ENCODE measurements at regions not wholly inside any gene's neighbourhood (a gene's known extent, or its start where the extent isn't known, plus 50 kb on each side); places are given as distances from the start of the nearest gene placed in this dataset.
"Not testable (repeated sequence)": the region's sequence is repeated elsewhere in the genome, so short reads cannot be mapped to it uniquely, and the experiment has no call there.

DNA sequence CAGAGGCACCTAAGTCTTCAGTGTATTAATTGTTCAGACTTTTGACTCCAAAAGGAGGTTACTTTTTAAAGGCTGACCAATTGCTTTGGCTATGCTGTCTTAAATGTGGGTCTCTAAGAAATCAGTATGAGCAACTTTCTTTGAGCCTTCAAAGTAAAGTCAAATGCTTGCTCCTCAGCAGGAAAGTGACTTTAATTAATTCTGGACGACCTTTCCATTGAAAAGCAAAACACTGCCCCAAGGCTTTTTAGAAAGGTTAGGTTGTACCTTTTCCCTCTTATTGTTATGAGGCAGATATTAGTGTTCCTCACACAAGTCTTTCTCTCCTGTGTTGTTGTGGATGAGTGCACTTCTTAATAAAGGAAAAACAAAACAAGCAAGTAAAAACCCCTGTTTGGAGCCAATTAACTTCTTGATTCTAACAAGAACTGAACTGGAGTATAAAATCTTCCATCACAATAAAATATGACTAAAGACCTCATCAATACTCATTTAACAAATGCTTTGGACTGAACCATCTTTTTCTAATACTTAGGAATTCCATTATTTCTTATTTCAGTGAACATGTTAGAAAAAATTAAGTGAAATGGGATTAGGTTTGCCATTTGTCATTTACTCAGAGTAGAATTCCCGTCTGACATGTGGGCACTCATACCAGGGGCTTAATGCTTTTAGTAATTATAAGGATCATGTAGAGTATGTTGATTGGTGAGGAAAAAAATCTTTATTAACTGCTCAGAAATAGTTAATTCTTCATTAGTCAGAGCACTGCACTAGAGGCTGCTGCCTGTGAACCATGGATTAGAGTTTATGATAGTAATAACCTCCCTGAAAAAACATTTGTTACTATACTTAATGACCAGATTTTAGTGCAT, 159.1 kb upstream of the ZNF608 start:
- no peak for DNase-seq

DNA sequence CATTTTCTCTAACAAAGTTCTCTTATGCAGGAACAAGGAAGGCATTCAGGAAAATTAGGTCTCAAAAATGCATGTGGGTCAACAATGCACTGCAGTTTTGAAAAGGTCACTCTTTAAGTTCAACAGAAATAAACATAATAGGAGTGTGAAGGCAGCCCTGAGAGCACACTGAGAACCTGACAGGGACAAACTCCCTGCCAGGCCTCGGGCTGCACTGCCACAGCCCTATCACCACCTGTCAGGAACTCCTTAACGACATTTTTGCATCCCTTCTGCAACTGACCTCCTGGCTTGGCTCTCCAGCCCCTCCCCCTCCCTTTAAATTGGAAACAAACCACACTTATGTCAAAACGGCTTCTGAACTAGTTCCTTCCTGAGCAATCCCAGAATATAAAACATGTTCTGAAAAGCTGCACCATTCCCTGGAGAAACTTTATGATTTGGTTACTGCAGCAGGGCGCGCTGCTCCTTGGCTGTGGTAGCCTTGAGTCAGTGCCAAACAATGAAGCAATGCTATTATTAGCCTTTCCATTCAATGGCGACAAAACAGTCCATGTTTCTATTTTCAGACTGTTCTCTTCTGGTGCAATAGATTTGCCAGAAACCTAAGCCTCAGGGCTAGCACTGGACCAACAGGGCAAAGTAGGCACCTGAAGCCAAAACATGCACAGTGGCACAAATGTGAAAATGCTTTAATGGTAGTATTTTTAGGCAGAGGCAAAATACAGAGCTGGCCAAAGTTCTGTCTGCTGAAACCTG, 160.1 kb upstream of the ZNF608 start:
- DNase-seq: no peak

DNA sequence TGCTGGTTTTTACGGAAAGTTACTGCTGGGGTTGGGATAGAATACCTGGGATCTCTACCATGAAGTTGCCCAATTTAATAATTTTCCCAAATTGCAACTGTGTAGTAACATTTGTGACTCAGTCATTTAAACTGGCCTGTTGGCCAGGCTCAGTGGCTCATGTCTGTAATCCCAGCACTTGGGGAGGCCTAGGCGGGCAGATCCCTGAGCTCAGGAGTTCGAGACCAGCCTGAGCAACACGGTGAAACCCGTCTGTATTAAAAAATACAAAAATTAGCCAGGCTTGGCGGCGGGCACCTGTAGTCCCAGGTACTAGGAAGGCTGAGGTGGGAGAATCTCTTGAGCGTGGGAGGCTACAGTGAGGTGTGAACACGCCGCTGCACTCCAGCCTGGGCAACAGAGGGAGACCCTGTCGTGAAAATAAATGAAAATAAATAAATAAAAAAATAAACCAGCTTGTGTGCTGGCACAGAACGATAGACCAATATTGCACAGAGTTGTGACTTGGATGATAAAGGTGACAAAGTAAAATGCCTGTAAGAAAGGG, 160.7 kb upstream of the ZNF608 start:
- no peak for DNase-seq

DNA sequence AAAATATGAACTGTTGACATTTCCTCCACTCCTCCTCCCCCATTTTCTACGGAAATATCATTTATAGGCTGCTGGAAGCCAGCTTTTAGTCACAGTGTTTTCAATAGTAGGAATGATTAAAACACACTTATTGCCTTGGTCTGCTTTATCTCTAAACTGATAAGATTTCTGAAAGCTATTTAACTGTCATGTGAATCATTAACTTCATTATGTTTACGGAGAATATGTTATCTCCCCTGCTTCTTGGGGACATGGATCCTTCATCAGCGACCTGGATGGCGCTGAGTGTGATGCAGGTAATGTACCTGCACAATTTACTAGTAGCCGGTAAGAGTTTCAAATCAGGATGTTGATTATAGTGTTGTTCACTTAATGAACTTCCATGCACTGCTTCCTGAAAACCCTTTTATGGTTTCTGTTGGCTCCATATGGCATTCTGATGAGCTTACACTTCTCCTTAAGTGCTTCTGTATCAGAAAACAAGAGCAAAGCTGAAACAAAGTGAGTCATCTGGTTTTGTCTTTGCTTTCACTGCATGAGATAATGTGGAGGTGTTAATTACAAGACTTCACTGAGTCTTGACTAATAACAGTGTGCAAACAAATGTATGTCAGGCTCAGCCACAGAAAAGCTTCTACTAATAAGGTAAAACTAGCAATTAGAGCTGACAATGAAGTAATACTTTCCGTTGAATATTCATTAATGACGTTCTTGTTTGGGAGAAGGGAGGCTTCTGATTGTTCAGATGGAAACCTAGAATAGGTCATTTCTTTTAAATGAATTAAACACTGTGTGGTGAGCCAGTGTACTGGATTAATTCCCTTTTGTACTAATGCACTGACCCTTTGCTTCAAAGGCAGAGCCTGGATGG, 162.4 kb upstream of the ZNF608 start:
- no peak for DNase-seq

DNA sequence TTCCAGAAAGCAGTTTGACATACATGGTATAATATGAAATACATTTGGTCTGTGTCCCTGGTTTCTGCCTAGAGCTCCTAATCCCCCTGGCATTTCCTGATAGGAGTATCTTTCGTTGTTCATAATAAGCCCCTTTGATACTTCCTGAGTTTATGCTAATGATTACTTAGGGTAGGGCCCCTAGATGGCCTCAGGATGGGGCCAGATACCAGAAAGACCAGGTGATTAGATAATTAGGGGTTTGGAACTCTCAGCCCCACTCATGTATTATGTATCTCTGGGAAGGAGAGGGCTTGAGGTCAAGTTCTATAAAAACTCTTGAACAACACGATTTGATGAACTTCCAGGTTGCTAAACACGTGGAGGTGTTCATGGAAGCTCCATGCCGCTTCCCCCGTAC, 163.3 kb upstream of the ZNF608 start:
- DNase-seq: no peak

DNA sequence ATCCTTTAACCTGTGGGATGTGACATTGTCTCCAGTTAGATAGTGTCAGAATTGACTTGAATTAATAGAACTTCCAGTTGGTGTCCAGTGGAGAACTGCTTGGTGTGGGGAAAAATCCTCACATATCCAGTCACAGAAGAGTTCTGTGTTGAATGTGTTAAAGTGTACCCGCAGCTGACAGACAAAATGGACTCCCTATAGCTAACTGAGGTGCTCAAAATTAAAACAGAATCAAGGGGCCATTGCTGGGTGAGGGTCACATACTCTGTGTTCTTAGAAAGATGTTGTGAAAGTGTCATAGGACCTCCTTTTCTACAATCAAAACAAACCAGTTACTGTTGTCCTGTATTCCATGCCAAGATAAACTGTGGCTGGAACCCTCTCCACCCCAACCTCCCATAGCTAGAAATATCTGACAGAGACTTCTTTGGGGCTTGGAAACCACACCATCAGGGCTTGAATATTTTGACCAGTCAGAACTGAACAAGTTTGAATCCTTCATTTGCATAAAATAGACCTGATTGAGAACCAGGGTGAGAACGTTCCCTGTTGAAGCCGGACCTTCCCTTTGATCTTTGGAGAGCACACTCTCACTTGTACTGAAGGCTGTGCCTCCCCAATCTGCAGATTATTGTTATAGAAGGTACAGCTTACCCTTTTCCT, 164.0 kb upstream of the ZNF608 start:
- DNase-seq: no peak

DNA sequence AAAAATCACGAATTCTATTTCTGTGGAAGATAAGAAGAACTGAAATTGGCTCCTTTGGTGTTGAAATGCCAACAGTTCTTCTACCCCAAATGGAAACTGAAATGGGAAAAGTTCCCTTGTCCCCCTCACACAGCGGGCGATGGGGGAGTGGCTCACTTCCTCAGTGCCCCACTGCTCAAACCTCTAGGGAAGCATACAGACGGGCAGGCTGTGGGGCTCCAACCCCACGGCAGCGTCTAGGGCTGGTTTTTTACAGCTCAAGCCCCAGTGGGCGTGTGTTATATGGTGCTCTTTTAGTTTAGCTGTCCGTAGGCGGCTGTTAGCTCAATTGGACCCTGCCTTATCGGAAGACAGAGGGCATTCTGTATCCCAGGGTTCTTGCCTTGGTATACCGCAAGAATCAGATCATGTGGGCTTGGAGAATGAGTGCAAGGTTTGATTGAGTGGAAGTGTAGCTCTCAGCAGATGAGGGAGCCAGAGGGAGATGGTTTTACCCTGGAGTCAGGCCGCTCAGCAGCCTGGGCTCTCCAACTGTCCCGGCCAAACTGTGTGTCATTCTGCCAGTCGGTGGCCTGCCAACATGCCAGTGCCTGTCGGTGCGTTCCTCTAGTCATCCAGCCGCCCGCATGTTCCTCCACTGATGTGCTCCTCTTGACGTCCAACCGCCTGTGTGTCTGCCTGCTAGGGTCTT, 166.3 kb upstream of the ZNF608 start:
- DNase-seq: no peak

DNA sequence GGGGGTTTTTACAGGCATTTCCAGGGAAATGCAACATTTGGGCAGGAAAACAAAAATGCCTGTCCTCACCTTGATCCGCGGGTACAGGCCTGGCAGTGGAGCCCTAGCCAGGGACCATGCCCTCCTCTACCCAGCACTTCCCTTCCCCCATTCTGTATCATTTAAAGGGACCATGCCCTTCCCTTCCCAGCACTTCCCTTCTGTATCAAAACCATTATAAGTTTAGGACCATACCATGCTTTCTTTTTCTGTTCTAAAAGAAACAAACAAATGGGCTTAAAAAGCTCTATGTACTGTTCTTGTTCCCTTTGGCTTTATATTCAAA, 166.9 kb upstream of the ZNF608 start:
- no peak for DNase-seq

DNA sequence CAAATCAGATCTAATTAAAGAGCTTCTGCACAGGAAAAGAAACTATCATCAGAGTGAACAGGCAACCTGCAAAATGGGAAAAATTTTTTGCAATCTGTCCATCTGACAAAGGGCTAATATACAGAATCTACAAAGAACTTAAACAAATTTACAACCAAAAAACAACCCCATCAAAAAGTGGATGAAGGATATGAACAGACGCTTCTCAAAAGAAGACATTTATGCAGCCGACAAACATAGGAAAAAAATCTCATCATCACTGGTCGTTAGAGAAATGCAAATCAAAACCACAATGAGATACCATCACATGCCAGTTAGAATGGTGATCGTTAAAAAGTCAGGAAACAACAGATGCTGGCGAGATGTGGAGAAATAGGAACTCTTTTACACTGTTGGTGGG, 169.9 kb upstream of the ZNF608 start:
- not testable (repeated sequence) for DNase-seq

DNA sequence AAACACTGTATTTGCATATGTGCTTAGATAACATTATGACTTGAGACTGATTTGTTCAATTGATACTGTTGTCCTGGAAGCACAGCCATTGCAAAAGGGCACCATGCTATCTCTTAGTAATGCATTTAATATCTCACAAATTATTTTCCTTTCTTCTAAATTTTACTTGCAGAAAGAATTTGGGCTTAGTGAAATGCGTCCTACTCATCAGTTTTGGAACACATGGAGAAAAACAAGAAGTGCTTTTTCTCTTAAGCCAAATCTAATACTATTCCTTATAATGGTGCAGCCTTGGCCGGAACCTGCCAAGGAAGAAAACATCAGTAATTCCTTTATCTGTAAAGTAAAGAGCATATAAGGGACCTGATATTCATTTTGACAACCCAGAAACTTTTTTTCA, 172.2 kb upstream of the ZNF608 start:
- DNase-seq: no peak

DNA sequence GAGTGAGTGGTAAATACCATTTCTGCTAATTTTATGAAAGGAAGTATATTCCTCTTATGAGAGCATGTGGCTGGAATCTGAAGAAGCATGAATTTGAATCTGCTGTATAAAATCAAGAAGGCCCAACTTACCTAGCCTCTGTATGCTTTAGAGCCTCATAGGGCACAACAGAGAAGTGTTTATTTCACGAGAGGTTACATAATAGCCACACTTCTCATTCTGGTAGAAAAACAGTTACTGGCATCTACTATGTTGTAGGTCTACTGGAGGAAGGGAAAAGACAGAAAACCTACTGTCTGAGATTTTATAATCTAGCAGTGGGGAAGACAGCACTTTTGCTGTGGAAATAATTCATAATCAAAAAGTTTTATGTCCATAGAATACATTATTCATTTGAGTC, 172.6 kb upstream of the ZNF608 start:
- no peak for DNase-seq

DNA sequence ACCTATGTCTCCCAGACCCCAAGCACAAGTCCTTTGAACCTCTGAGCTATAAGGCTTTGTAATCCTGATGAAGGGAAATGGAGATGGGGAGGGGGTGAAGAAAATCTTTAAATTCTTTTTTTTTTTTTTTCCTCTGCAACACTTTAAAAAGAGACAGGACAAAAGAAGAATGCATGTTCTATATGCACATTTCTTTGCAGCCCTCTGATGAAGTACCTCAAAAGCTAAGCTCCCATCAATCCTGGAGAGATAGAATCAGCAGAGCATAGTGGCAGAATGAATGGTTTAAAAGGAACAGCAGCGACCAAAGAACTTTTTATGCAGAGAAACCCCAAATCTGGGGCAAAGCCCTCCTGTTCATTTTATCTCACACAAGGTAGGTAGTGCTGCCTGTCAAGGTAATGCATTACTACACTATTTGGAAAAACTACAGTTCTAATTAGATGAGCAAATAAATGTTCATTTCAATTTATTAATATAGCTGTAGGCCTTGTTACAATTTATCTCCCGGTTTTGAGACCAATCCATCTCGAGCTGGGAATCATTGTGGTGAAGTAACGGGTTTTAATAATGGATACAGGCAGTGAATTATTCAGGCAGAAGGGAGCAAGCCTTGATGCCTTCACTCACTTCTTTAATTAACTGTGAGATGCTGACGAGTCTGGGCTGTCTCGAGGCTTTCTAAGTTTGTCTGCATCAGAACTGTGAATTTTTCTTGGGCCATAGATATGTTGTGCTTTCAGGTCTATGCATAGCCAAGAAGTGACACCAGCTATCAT, 173.5 kb upstream of the ZNF608 start:
- DNase-seq: no peak

DNA sequence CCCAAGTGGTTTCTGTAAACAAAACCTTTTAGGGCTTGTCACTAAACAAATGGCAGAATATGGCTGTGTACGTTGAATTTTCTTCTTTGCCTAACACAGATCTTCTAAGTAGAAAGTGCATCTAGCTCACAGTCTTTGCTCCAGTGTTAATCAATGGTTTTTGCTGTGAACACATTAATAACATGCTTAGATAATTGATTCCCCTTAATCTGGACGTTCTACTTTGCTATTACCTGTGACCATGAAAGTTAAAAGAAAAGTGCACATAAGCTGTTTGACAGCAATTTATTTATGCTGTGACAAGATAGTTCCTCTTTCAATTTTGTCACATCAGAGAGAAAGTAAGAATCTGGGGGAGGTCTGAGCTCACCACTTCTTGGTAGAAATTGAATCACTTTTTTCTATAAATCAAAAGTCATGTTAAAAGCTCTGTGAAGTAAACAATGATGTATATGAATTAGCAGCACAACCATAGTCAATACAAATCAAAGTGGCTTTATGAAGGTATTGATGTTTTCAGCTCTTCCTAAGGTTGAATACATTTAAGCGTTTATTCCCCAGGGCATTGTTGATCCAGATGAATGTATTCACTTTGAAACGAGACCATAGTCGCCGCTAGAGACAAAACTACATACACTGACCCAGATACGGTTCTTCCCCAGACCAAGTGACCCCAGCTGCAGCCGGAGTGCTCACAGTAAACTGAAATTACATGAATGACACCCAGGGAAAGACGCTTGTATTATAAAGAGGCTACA, 174.6 kb upstream of the ZNF608 start:
- no peak for DNase-seq

DNA sequence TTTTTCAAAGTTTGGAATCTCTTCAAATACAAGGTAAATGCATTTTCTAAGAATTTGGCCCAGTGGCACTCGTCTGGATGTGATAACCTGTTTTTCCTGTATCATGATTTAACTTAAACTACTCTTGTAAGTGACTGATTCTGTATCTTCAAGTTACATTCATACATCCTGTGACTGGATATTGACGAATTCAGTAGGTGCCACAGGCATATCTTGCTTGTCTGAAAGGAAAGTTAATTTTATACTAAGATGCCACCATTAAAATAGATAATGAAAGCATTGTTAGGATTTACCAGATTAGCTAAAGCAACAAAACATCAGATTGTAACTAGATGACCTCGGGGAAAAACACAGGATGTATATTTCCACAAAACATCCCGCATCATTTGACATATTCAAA, 175.3 kb upstream of the ZNF608 start:
- DNase-seq: no peak

DNA sequence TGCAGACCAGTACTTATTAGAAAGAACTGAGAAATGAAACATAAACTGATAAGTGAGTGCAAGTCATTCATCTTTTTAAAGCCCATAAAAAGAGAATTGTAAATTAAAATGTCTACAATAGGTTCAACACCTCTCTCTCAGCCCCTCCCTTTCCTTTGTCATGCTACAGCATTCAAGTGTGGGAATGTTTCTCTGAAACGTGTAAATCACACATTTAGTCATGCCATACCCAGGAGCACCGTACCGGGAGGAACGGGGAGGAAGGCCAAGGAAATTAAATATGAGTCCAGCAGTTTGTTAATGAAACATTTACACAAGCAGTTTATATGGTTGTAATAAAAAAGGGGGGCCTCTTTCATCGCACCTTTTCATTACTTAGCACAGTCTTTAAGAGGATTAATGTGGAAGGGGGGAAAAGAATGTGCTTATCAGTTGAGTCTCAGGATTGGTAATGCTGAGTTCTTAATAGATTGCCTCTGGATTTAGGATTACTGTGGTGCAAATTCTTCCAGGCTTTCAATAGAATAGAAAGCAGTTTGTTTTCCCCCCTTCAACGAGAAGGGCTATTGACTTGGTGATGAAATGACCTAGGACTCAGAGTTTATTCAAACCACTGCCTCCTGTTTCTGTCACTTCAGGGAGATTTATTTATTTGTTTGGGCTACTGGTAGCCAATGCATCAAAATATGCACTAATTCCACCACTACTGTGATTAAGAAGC, 176.0 kb upstream of the ZNF608 start:
- DNase-seq: no peak

DNA sequence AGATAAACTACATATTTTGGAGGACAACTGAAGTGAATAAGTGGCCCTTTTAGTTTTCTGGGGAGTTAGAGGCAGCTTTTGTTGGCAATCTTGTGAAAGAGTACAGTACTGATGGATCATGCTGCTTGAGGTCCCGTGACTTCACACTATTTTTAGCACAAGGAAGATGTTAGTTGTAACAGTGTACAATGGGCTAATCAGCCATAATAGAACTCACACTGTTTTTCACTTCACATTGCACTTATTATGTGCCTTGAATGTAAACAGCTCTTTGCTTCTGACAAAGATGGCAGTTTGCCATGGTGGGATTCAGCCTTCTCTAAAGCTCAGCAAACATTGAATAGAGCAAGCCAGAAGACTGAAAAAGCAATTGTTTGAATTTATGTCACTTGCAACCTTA, 176.7 kb upstream of the ZNF608 start:
- DNase-seq: no peak

DNA sequence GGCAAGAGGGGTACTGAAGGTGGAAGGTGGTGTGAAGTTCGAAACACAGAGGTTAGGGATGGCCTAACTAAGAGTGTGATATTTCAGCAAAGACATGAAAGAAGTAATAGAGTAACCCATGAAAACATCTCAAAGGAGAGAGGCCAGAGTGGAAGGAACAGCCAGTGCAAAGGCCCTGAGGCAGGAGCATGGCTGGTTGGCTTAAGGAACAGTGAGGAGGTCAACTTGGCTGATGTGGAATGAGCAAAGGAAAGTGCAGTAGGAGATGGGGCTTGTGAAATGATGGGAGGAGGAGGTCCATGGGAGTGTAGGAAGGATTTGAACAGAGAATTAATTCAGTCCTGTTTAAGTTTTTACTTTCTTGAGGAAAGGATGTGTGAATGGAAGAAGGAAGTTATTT, 178.3 kb upstream of the ZNF608 start:
- DNase-seq: no peak

DNA sequence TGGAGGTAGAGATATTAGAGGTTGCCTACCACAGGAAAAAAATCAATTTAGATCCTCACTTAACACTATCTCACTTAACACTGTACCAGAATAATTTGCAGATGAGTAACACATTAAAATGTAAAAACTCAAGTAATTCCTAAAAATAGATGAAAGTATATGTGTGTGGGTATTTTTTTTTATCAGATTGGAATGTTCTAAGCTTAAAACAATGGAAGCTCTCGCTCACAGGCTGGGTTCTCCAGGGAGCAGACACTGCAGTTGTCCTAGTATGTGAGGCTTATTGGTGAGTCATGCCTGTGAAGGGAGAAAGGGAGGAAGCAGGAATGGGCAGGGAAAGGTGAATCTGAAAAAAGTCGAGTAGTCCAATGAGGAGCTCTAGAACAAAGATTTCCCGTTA, 181.3 kb upstream of the ZNF608 start:
- no peak for DNase-seq

DNA sequence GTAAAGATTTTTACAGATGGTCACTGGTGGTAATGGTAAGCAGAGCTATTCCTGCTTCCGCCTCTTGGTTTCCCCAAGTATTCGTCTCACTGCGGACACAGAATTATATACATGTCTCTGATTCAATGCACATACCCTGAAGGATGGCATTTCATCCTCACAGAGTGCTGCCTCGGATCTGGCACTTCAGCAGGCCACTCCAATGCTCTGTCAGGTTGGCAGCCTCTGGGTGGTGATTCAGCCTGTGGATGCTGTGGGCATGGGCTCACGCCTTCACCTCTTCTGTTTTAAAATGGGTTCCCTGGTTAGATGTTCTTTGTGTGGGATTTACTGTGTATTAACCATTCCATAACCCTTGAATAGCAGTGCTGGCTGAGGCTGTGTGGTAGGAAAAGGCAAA, 182.6 kb upstream of the ZNF608 start:
- DNase-seq: no peak

Data from KG1 (cell line).